ENCODE measurements at regions not wholly inside any gene's neighbourhood (a gene's known extent, or its start where the extent isn't known, plus 50 kb on each side); places are given as distances from the start of the nearest gene placed in this dataset.

GRCh38 chr6:119655124-119655523, 305.6 kb upstream of the MAN1A1 start:
- DNase-seq (ENCODE audit: low read depth): no peak

DNA sequence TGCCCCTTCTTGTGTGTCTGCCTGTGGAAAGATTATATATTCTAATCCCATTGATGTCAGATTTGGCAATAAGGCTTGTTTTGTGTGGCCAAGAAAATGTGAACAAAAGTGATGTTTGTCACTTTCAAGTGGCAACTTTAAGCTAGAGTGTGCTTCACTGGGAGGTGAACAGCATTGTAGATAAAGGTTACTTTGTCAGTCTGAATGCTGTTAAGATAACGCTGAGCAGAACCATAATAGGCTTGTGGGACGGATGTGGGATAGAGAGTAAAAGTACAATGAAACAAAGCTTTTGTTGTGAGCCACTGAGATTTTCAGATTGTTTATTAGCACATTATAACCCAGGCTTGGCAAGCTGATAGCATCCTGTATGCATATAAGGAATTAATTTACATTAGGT, 303.8 kb upstream of the MAN1A1 start:
- no peak for DNase-seq (ENCODE audit: low read depth)

- DNase-seq (ENCODE audit: low read depth): no peak
Observed at GRCh38 chr6:119649531-119649930, 300.0 kb upstream of the MAN1A1 start.

GRCh38 chr6:119647309-119647708, 297.7 kb upstream of the MAN1A1 start:
- DNase-seq (ENCODE audit: low read depth): no peak

- DNase-seq (ENCODE audit: low read depth): no peak
Observed at GRCh38 chr6:119643876-119644275, 294.3 kb upstream of the MAN1A1 start.

- DNase-seq (ENCODE audit: low read depth): no peak
Observed at GRCh38 chr6:119637768-119638167, 288.2 kb upstream of the MAN1A1 start.

GRCh38 chr6:119636060-119636459, 286.5 kb upstream of the MAN1A1 start:
- no peak for DNase-seq (ENCODE audit: low read depth)

DNA sequence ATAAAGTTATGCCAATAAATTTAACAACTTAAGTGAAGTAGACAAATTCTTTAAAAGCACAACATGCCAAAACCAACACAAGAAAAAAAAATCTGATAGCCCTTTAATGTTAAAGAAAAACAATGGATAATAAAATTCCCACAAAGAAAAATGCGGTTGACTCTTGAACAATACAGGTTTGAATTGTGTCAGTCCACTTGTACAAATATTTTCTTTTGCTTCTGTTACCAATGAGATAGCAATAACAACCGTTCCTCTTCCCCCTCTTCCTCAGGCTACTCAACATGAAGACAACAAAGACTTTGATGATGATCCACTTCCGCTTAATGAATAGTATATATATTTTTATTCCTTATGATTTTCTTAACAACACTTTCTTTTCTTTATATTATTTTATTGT, 283.9 kb upstream of the MAN1A1 start:
- no peak for DNase-seq (ENCODE audit: low read depth)

GRCh38 chr6:119630561-119631192, 281.1 kb upstream of the MAN1A1 start:
- no peak for DNase-seq (ENCODE audit: low read depth)

DNA sequence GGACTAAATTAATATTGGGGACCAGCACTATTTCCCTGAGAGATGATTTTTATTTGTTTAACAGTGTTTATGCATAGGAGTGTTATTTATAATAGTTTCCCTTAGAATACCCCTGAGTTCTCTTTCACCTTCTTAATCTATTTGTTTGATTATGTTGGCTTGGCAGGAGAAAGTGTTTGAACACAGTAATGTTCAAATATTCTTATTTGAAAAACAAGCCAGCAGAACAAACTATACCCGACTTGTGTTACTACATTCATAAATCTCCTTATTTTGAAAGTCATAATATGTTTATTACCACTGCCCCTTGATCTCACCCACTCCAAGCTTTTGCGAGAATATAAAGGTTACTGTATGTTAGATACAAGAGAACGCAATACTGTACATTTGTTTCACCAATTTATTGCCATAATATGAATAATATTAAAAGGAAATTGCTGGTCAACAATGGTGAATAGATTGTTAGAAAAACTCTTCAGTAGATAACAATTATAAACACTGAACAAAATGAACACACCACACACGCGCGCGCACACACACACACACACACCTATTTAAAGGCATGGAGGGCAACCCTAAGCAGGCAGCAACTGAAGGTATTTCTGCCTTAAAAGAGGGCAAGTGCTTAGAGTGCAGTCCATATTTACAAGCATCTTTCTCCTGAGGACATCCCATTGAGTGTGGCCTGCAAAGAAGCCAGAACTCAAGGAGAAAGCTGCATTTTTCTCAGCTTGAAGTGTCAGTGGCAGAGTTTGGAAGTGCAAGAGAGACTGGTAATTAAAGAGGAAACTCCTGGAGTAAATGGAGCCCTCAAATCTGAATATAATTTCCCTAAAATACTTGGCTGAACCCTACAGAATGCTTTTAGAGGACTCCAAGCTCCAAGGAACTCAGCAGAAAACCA, 279.4 kb upstream of the MAN1A1 start:
- no peak for DNase-seq (ENCODE audit: low read depth)

DNA sequence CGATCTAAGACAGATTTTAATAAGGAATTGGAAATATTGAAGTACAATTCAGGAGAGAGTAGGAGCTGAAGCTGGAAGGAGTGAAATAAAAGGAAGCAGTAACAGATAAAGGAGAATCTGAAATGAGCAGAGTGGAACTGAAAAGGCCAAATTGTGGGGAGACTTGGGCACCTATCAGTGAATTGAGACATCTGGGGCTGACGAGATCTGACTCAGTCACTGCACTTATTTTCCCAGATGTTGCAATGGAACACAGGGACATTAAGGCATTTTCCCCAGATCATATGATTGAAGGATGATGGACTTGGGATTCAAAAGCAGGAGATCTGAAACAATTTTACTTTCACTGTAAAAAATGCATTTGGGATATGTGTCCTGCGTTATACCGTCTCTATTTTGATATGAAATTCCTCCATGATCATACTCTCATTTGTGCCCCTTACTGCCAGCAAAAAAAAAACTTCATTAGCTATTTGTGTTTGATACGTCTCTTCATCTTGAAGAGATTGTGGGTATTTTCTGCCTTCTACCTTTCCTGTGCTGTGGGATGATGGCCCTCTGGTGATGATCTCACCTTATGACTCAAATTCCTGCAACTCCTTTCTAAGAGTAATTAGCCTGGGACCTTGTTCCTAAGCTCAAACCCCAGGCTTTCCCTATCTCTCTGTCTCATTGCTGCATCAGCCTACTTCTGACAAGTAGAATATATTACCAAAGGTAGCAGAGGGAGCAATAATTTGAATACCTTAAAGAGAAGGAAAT, 278.5 kb upstream of the MAN1A1 start:
- DNase-seq (ENCODE audit: low read depth): peak; percentile 51

GRCh38 chr6:119626884-119627619, 277.5 kb upstream of the MAN1A1 start:
- DNase-seq (ENCODE audit: low read depth): no peak

- DNase-seq (ENCODE audit: low read depth): peak; percentile 80
Observed at GRCh38 chr6:119620846-119621555, 271.4 kb upstream of the MAN1A1 start.

- DNase-seq (ENCODE audit: low read depth): no peak
Observed at GRCh38 chr6:119614138-119614537, 264.6 kb upstream of the MAN1A1 start.

GRCh38 chr6:119612911-119613381, 263.4 kb upstream of the MAN1A1 start:
- DNase-seq (ENCODE audit: low read depth): no peak

GRCh38 chr6:119612176-119612891, 262.8 kb upstream of the MAN1A1 start:
- DNase-seq (ENCODE audit: low read depth): no peak

GRCh38 chr6:119610754-119611153, 261.2 kb upstream of the MAN1A1 start:
- DNase-seq (ENCODE audit: low read depth): no peak

DNA sequence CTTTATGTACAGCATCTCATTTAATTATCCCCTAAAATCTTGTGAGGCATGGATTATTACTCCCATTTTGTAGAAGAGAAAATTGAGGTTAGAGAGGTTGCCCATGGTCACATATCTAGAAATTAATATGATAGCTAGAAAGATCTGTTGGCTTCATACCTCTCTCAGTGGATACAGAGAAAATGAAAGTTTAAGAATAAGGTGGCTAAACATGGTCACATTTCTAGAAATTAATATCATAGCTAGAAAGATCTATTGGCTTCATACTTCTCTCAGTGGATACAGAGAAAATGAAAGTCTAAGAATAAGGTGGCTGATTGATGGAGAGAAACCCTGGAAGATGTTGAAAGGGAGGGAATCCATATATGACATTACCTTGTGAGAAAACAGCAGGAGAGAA, 260.7 kb upstream of the MAN1A1 start:
- no peak for DNase-seq (ENCODE audit: low read depth)

DNA sequence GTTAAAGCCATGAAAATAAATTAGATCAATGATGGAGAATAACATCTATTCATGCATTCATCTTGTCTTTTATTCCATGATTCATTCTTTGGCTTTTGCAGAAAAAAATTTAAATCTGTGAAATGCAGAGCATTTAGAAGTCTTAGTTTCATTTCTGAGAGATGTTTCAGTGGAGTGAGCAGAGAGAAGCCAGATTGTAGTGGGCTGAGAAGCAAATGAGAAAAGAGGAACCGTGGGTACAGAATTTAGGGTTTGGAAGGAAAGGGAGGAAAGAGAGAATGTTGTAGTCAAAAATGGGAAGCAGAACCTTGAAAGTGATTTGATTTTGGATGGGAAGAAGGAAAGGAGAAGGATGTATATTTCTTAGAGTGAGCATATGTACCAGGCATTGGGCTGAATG, 260.3 kb upstream of the MAN1A1 start:
- no peak for DNase-seq (ENCODE audit: low read depth)

- DNase-seq (ENCODE audit: low read depth): no peak
Observed at GRCh38 chr6:119608994-119609393, 259.4 kb upstream of the MAN1A1 start.

Measured in M059J (cell line).